CD14-positive monocyte (primary cell): ENCODE measurements at regions not wholly inside any gene's neighbourhood (a gene's known extent, or its start where the extent isn't known, plus 50 kb on each side); places are given as distances from the start of the nearest gene placed in this dataset.
A peak's percentile ranks its signal among the peaks of the same experiment; 100 is the strongest.

Experiments
- DNase-seq, 3 donors: peaks; one replicate each; pipeline ENCODE4 v3.0.0-alpha.2; 2011 to 2022
- H2AFZ ChIP-seq: 2 replicates; pipeline ENCODE4 v1.6.0; 2012; ENCODE audit warnings: mild to moderate bottlenecking, low read depth, low read length, inconsistent platforms; ENCODE audit not compliant: insufficient read depth, poor library complexity, severe bottlenecking
- H3K27ac ChIP-seq, 2 donors: 1 replicate in 1 of 2; 2 replicates in 1 of 2; pipeline ENCODE4 v1.5.1; 2012 to 2013; ENCODE audit warnings: low read length in 2 of 2, control low read depth in 1 of 2, inconsistent platforms in 1 of 2, low read depth in 1 of 2, mild to moderate bottlenecking in 1 of 2
- H3K27me3 ChIP-seq, 2 donors: one replicate each; pipeline versions ENCODE4 v1.6.0 to v1.6.1; 2011 to 2013; ENCODE audit warnings: low read length in 2 of 2; ENCODE audit not compliant: control insufficient read depth in 2 of 2, insufficient read depth in 2 of 2
- H3K36me3 ChIP-seq, 2 donors: replicated peaks in 1 of 2; 1 replicate in 1 of 2; 2 replicates in 1 of 2; pipeline versions ENCODE4 v1.5.1 to v1.6.1; 2012 to 2013; ENCODE audit warnings: low read length in 2 of 2, control low read depth in 1 of 2, inconsistent platforms in 1 of 2, mild to moderate bottlenecking in 1 of 2; ENCODE audit not compliant: insufficient read depth in 2 of 2, control insufficient read depth in 1 of 2
- H3K4me1 ChIP-seq, 2 donors: 1 replicate in 1 of 2; 2 replicates in 1 of 2; pipeline versions ENCODE4 v1.5.1 to v1.6.1; 2012 to 2013; ENCODE audit warnings: low read length in 2 of 2, control low read depth in 1 of 2, inconsistent platforms in 1 of 2, mild to moderate bottlenecking in 1 of 2, moderate library complexity in 1 of 2; ENCODE audit not compliant: insufficient read depth in 2 of 2, control insufficient read depth in 1 of 2
- H3K4me2 ChIP-seq: replicated peaks from 2 replicates; pipeline ENCODE3; 2012; ENCODE audit warnings: low read length, moderate library complexity, mild to moderate bottlenecking; ENCODE audit not compliant: poor library complexity, severe bottlenecking; ENCODE audit errors: extremely low read depth
- H3K4me3 ChIP-seq, 3 experiments: fragments of 200-600 bp in 1 of 3; sonication (generic) in 1 of 3; replicated peaks in 1 of 3; 1 replicate in 2 of 3; 2 replicates in 1 of 3; pipeline ENCODE4 v1.5.1; 2011 to 2013; ENCODE audit warnings: low read length in 3 of 3, mild to moderate bottlenecking in 3 of 3, control low read depth in 2 of 3, low read depth in 2 of 3, inconsistent platforms in 1 of 3, moderate library complexity in 1 of 3
- H3K79me2 ChIP-seq: 2 replicates; pipeline ENCODE4 v1.6.0; 2012; ENCODE audit warnings: mild to moderate bottlenecking, control low read depth, inconsistent platforms, low read length, moderate library complexity; ENCODE audit not compliant: insufficient read depth
- H3K9ac ChIP-seq: 2 replicates; pipeline ENCODE4 v1.6.0; 2017; ENCODE audit warnings: low read length, mild to moderate bottlenecking; ENCODE audit not compliant: insufficient read depth, poor library complexity, severe bottlenecking
- H3K9me3 ChIP-seq, 2 donors: replicated peaks in 1 of 2; 1 replicate in 1 of 2; 2 replicates in 1 of 2; pipeline versions ENCODE4 v1.5.1 to v1.6.1; 2012 to 2013; ENCODE audit warnings: low read length in 2 of 2, control low read depth in 1 of 2; ENCODE audit not compliant: control insufficient read depth in 1 of 2, insufficient read depth in 1 of 2
- H4K20me1 ChIP-seq: 2 replicates; pipeline ENCODE4 v1.6.0; 2012; ENCODE audit warnings: mild to moderate bottlenecking, low read length, control low read depth, moderate library complexity; ENCODE audit not compliant: insufficient read depth
- H3K27ac Mint-ChIP-seq, 7 donors: one replicate each; pipeline ENCODE4 v1.8.0; 2020; ENCODE audit warnings: mild to moderate bottlenecking in 7 of 7, mixed read lengths in 7 of 7, moderate library complexity in 6 of 7, inconsistent platforms in 2 of 7
- H3K27me3 Mint-ChIP-seq, 3 donors: one replicate each; pipeline ENCODE4 v1.8.0; 2021 to 2022; ENCODE audit warnings: low read depth in 3 of 3, mild to moderate bottlenecking in 3 of 3, mixed read lengths in 3 of 3, moderate library complexity in 3 of 3, inconsistent platforms in 1 of 3
- H3K36me3 Mint-ChIP-seq, 2 donors: one replicate each; pipeline ENCODE4 v1.8.0; 2020; ENCODE audit warnings: mixed read lengths in 2 of 2, inconsistent platforms in 1 of 2, mild to moderate bottlenecking in 1 of 2
- H3K4me1 Mint-ChIP-seq: one replicate; pipeline ENCODE4 v1.8.0; 2020; ENCODE audit warnings: mild to moderate bottlenecking, mixed read lengths
- H3K4me3 Mint-ChIP-seq, 2 donors: one replicate each; pipeline ENCODE4 v1.8.0; 2020; ENCODE audit warnings: mild to moderate bottlenecking in 2 of 2, mixed read lengths in 2 of 2, moderate library complexity in 1 of 2
- H3K9me3 Mint-ChIP-seq, 7 donors: one replicate each; pipeline ENCODE4 v1.8.0; 2020 to 2022; ENCODE audit warnings: mixed read lengths in 7 of 7, mild to moderate bottlenecking in 6 of 7, moderate library complexity in 6 of 7, inconsistent platforms in 2 of 7
- WGBS: methylation state at CpG from one replicate; pipeline ENCODE4 v1.1.5; 2013; ENCODE audit warnings: missing lambda C conversion rate; ENCODE audit not compliant: insufficient coverage; 5-methylcytosine and 5-hydroxymethylcytosine counted together
- intact Hi-C, 2 donors: fragments of 100-400 bp; cut with micrococcal nuclease; formaldehyde crosslinking; loops; one replicate each; pipeline versions ENCODE4 v1.15.0 to v1.15.1; 2023
- TF ChIP-seq, protein P1 (sequence below): fragments of 200-600 bp; IDR thresholded peaks from one replicate; pipeline ENCODE4 v1.8.0; 2022; ENCODE audit warnings: antibody characterized with exemption, mild to moderate bottlenecking

DNA sequence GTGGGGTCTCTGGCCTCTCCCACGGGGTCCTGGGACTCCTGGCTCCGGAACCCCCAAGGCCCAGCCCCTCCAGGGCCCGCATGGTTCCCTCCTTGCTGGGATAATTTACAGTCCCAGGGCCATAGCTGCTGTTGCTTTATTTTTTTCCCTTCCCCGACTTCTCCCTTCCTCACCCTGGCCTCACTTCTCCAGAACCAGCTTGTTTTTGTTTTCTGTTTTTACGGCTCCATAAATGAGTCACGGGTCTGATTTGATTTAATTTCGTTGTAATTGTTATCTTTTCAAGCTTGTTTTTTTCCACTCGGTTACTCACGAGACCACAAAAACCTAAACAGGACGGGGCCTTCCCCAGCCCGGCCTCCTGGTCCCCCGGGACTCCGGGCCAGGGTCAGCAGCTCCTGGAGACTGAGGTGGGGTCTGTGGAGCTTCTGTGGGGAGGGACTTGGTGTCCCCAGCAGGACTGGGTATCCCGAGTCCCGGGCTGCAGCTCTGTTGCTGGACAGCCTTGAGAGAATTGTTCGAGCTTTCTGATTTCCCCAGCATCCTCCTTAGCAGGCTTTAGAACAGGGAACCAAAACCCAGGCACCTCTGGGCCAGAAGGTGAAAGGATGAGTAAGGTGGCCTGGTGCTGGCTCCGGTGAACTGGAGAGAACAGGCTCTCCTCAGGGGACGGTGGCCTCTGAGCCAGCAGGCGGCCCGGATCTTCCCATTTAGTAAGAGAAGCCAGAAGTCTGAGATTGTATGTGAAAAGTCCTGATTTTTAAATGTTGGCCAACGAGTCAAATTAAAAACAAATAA, 94.9 kb downstream of the CEBPB start:
- Mint-ChIP-seq H3K36me3 (peaks cover 15 to 22% of the 10 kb centered on the region in 2 donors), H3K4me3 (peak overlapping the region in 1 of 2 donors; percentile 8), H3K4me1 (peaks cover 60% of the 10 kb centered on the region), H3K9me3 (no peaks in the 10 kb centered on the region), H3K27me3 (peaks cover 0 to 4% (median 2%) of the 10 kb centered on the region in 3 donors), H3K27ac (peak overlapping the region; percentile 88 to 99 (median 96))
- Histone ChIP-seq H3K9me3 (no peaks in the 10 kb centered on the region), H3K36me3 (no peaks in the 10 kb centered on the region), H3K79me2 (peaks cover 3% of the 10 kb centered on the region), H3K4me2 (no peak overlapping the region), H3K27ac (peak overlapping the region; percentile 91 to 96), H2AFZ (no peak overlapping the region), H4K20me1 (no peaks in the 10 kb centered on the region), H3K4me3 (no peak overlapping the region), H3K27me3 (no peaks in the 10 kb centered on the region), H3K4me1 (peaks cover 54 to 56% of the 10 kb centered on the region in 2 donors), H3K9ac (peak overlapping the region; percentile 50)
- WGBS, result 71% methylated on average over 9 of the region's 21 CpGs
- DNase-seq, result peak in 2 of 3 donors; percentile 43 to 45
- intact Hi-C loops, result loop anchor here in 1 of 2 donors (10.0 kb wide), 1 partner anchor 171 kb away; the partner anchor contains the start of gene UBE2V1
- TF ChIP-seq, protein P1, sequence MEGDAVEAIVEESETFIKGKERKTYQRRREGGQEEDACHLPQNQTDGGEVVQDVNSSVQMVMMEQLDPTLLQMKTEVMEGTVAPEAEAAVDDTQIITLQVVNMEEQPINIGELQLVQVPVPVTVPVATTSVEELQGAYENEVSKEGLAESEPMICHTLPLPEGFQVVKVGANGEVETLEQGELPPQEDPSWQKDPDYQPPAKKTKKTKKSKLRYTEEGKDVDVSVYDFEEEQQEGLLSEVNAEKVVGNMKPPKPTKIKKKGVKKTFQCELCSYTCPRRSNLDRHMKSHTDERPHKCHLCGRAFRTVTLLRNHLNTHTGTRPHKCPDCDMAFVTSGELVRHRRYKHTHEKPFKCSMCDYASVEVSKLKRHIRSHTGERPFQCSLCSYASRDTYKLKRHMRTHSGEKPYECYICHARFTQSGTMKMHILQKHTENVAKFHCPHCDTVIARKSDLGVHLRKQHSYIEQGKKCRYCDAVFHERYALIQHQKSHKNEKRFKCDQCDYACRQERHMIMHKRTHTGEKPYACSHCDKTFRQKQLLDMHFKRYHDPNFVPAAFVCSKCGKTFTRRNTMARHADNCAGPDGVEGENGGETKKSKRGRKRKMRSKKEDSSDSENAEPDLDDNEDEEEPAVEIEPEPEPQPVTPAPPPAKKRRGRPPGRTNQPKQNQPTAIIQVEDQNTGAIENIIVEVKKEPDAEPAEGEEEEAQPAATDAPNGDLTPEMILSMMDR, result no peak

DNA sequence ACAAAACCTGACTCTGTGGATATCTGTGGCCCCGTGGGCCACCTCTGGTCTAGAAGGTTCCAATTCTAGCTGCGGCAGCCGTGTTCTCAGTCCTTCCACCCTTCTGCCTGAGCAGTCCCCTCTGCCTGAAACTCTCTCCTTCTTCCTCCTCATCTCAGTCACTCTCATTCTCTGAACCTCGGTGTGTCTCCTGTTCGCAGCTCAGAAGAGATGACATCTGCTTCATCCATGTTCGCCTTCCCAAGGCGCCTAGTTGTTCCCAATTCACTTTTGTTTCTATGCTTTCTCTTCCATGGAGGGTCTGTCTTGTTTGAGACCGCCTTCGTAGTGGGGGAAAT, 95.5 kb downstream of the CEBPB start:
- 92% methylated on average over 4 of the region's 9 CpGs for WGBS
- H3K4me3 ChIP-seq, result no peak overlapping the region
- H3K27ac Mint-ChIP-seq, result peak overlapping the region; percentile 37 to 99 (median 85)
- peaks cover 0 to 4% (median 3%) of the 10 kb centered on the region in 3 donors for H3K27me3 Mint-ChIP-seq
- H3K4me1 Mint-ChIP-seq, result peaks cover 60% of the 10 kb centered on the region
- no peak overlapping the region for H3K9ac ChIP-seq
- no peaks in the 10 kb centered on the region for H3K9me3 Mint-ChIP-seq
- H3K79me2 ChIP-seq, result no peaks in the 10 kb centered on the region
- H4K20me1 ChIP-seq, result no peaks in the 10 kb centered on the region
- no peaks in the 10 kb centered on the region for H3K36me3 ChIP-seq
- H2AFZ ChIP-seq, result no peak overlapping the region
- H3K27ac ChIP-seq, result peak overlapping the region; percentile 91 to 96
- no peak for DNase-seq
- no peak overlapping the region for H3K4me2 ChIP-seq
- H3K9me3 ChIP-seq, result no peaks in the 10 kb centered on the region
- intact Hi-C loops, result loop anchor here in 1 of 2 donors (10.0 kb wide), 1 partner anchor 171 kb away; the partner anchor contains the start of gene UBE2V1
- H3K4me3 Mint-ChIP-seq, result no peak overlapping the region
- TF ChIP-seq, protein P1, result no peak
- peaks cover 48 to 50% of the 10 kb centered on the region in 2 donors for H3K4me1 ChIP-seq
- H3K27me3 ChIP-seq, result no peaks in the 10 kb centered on the region
- peaks cover 13 to 19% of the 10 kb centered on the region in 2 donors for H3K36me3 Mint-ChIP-seq
